ENCODE measurements at regions not wholly inside any gene's neighbourhood (a gene's known extent, or its start where the extent isn't known, plus 50 kb on each side); places are given as distances from the start of the nearest gene placed in this dataset.

DNA sequence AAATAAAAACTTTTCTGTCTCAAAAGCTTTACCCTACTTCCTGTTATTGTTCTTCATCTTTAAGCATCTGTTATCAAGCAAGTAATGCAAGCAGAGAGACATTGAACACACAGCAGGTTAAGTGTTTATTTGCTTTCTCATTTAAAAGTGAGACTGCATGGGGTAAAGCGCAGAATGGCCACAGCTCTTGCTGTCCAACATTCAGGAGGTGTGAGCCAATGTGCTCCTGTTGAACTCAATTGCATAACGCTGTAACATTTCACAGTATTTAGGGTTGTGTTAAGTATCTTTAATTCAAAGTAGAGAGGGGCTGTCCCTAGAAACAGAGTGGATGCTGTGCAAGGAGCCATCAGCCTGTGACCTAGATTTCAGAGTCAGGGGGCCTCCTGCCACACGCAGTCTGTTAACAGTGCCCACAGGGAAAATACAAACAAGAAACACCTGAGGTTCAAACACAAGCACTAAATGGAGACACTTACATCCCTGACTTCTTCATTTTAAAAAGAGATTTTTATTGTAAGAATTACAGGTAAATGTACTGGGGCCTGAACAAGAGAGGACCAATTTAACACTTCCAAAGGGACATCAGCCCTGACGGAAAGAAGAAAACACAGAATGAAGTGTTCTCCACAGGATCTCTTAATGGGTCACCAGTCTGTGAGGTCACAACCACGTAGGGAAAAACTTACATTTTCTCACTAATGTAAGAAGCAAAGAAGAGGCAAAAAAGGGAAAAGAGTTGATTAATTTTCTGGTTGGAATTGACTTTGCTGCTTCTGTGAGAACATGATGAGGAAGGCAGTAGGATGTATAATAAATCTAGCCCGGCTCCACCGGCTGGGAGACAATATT is 815.1 kb downstream of the VGLL3 start:
- no peak for DNase-seq (ENCODE audit: low spot score)

DNA sequence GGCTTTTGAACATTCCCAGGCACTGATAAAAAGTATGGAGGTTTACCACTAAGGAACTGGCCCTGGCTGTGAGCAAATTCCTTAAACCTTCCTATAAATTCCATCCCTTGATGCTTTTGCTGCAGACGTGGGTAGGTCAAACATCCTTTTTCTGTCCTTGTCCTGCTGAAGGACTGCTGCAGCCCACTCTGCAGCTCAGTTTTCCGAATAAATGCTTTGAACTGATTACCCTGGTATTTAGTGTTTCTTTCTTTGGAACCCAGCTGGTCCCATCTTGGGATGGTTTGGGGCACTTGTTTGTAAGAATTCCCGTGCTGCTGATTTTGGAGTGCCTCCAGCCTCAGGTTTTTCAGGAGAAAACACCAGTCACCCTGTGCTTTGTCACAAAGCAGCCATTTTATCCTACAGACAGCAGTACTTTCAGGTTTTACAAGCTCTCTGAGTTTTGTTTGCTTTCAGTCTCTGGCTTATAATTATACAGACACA is 815.9 kb downstream of the VGLL3 start:
- no peak for DNase-seq (ENCODE audit: low spot score)

DNA sequence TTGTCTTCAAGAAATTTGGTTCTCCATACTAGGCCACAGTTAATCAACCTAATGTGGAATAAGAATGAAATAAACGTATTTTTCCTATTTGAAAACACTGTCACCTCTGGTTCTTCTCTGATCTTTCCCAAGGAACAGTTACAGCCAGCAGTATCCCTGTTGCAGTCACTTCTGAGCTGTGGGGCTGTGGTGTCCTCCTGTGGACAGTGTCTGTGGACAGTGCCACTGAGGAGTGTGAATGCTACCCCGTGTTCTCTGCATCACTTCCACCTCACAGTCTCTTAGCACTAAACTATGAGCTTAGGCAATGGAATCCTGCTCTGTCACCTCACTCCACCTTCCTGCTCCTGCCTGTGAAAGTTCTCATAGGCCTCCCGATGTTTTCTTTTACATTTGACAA is 817.5 kb downstream of the VGLL3 start:
- DNase-seq (ENCODE audit: low spot score): no peak

DNA sequence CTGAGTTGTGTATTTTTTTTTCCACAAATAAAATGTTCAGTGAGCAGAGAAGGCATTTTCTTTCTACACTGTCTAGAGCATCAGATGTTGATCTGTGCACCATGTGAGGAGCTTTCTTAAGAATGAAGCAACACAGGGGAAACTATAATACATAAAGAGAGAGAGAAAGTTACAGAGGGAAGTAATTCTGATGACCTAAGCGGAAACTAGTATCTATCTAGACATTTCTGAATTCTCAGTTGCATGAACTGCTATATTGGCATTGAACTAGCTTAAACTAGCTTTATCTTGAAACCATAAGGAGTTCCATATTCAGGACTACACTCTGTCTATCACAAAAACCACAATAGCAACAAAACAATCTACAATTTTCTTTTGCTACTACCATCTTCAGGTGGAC is 822.4 kb downstream of the VGLL3 start:
- no peak for DNase-seq (ENCODE audit: low spot score)

DNA sequence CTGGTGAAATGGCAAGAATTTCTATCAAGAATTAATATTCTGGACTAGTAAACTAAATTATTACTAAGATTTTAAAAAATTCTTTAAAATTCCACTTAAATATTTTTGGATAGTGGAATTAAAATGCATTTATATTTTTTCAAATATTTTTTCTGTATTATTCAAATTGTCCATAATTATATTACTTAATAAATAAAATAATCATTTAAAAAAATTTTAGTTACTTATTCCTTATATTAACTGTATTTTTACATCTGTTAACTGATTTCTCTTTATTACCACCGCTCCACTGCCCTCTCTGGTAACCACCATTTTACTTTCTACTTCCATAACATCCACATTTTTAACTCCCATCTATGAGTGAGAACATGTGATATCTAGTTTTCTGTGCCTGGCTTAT is 828.4 kb downstream of the VGLL3 start:
- no peak for DNase-seq (ENCODE audit: low spot score)

DNA sequence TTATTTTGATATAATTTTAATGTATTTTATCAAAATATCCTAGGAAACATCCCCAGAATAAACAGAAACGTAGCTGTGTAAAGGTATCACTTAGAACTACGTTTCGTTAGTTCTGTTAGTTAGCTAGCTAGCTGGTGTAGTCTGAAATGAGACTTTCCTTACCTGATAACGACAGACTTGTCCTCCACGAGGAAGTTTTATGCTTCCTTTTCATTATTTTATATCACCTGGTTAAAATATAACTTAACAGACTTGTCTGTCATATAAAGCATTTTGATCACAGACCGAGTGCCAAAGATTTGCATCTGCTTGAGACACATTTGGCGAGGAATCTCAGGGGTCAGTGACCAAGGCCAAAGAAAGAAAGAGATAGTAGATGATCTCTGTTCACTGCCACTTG is 829.5 kb downstream of the VGLL3 start:
- no peak for DNase-seq (ENCODE audit: low spot score)

DNA sequence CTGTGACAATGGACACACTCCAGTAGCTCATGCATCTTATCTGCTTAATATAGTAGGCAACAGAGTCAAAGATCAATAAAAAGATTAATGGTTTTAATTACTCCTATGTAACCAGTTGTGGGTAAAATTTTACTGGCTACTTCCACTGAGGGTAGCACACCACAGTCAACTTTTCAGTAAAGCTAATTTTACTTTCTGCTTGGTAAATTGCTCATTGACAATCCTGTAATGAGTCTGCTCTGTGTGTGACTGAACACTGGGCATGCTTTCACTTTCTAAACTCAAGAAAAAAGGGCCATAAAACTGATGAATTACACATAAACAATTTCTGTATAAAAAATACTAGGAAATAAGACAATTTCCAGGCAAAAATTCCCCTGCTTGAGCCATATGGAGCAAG is 838.3 kb downstream of the VGLL3 start:
- DNase-seq (ENCODE audit: low spot score): no peak

DNA sequence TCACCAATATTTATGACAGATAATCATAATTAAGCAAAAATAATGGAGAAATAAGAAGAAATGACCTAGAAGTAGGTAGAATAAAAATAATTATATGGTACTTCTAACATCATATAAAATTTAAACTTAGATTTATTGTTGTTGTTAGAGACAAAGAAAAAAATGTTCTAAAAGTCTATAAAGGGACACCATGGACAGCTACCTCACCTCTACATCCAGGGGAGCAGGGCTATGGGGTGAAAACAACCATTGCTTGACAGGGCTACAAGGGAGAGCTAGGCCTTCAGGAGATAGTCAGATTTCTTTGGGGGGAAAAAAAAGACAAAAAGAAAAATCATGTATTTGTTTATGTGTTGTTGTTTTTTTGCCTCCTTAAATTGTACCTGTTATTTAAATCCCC is 841.9 kb downstream of the VGLL3 start:
- DNase-seq (ENCODE audit: low spot score): no peak

DNA sequence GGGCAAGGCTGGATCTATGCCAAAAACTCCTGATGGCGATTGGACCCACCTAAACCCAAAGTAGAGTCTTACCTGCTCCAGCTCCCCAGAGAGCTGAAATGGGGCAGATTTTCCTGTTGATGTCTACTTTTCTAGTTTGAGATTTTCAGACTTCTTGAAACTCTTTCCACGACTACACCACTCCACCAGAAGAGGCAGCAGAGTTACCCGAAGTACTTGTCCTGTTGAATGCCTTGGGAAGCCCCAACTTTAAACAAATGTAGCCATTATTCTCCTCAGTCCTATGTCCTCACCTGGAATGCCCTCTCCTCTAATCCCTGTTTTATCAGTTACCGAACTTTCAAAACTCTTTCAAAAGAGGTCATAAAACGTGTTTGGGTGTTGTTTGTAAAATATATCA is 843.8 kb downstream of the VGLL3 start:
- no peak for DNase-seq (ENCODE audit: low spot score)

DNA sequence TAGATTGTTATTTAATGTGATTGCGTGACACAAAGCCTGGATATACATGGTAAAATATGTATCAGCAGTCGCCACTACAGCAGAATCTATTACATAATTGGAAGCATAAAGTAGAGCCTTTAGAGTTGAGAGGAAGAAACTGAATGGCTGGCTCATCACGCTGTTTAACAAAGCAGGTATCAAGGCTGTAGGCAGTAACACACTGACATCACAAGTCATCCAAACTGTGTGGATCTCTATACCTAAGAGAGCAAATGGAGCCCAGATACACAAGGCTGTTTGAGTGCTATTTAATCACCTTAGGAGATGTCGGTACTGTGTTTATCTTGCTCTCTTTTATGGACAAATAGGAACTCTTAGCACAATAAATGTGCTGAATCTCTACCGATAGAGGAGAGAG is 864.4 kb downstream of the VGLL3 start:
- DNase-seq (ENCODE audit: low spot score): no peak

Data from hematopoietic multipotent progenitor cell treated with erythropoietin and hydrocortisone succinate and interleukin-3 and kit ligand, for 17 days (in vitro differentiated cells).